GM18507 (cell line): ENCODE measurements at regions not wholly inside any gene's neighbourhood (a gene's known extent, or its start where the extent isn't known, plus 50 kb on each side); places are given as distances from the start of the nearest gene placed in this dataset.

Experiments
- DNase-seq: peaks from one replicate; pipeline ENCODE4 v3.0.0; 2011; ENCODE audit warnings: low read depth; ENCODE audit not compliant: insufficient read length; ENCODE audit errors: extremely low spot score
- FAIRE-seq: peaks from 2 replicates; lab custom pipeline; 2011; peaks lifted over from hg19 to GRCh38; lab: Jason Lieb, UNC

- FAIRE-seq (no peak), DNase-seq (no peak)
Observed at GRCh38 chr2:103898561-103898960, 955.4 kb upstream of the POU3F3 start.

DNA sequence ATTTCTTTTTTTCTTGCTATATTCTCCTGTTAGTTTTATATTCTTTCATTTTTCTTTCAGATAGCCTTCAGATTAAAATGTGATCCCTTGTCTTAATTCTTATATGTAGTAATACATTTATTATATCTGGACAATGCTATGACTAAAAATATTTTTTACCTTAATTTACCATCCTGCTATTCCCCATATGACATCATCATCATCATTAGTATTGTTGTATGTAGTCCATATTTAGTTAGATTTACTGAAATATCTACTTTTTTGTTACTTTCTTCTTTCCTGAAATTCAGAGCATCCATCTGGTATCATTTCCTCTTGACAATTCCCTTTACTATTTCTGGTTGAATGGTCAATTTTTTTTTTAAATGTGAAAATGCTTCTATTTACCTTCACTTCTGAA lies 951.6 kb upstream of the POU3F3 start:
- DNase-seq (no peak), FAIRE-seq (no peak)

GRCh38 chr2:103921161-103921560 lies 932.8 kb upstream of the POU3F3 start:
- no peak for DNase-seq
- FAIRE-seq, result no peak

GRCh38 chr2:103942199-103942598 lies 911.7 kb upstream of the POU3F3 start:
- FAIRE-seq (no peak), DNase-seq (no peak)

GRCh38 chr2:103945083-103945482 lies 908.8 kb upstream of the POU3F3 start:
- FAIRE-seq, result no peak
- no peak for DNase-seq

- DNase-seq, result no peak
- FAIRE-seq, result no peak
Observed at GRCh38 chr2:103959174-103960128, 894.5 kb upstream of the POU3F3 start.

DNA sequence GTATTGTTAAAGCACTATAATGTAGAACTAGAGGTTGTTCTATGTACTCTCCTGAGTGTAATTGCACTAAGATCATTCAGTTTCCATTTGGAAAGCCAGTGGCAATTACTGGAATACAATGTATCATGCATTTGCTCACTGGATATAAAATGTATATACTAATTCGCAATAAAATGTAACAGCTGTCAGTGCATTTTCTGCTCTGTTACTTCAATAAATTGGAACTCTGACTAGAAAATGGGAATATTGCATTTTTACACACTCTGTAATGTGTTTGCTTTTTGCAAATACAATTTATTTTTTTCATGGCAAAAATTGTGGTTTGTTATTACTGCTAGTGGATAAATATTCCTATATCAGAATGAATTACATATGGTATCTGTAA lies 893.8 kb upstream of the POU3F3 start:
- no peak for FAIRE-seq
- DNase-seq, result no peak

GRCh38 chr2:103960951-103961350 lies 893.0 kb upstream of the POU3F3 start:
- no peak for DNase-seq
- no peak for FAIRE-seq

- FAIRE-seq (no peak), DNase-seq (no peak)
Observed at GRCh38 chr2:103961862-103962261, 892.1 kb upstream of the POU3F3 start.

DNA sequence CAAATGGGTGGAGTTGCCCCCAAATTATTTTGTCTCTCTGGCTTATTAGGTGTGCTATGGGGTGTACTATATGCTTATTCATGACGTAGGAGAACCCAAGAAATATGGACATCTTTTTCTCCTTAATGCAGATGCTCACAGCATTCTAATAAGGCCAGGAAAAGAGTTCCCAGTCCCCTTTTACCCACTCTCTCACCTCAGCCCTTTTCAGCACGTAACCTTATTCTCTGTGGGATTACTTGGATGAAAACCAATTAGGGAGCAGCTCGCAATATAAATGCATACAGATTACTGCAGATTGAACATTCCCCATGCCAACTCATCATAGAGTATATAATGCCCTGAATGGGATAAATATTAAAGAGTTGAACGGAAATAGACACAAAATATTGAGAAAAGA lies 891.2 kb upstream of the POU3F3 start:
- DNase-seq (no peak), FAIRE-seq (no peak)

DNA sequence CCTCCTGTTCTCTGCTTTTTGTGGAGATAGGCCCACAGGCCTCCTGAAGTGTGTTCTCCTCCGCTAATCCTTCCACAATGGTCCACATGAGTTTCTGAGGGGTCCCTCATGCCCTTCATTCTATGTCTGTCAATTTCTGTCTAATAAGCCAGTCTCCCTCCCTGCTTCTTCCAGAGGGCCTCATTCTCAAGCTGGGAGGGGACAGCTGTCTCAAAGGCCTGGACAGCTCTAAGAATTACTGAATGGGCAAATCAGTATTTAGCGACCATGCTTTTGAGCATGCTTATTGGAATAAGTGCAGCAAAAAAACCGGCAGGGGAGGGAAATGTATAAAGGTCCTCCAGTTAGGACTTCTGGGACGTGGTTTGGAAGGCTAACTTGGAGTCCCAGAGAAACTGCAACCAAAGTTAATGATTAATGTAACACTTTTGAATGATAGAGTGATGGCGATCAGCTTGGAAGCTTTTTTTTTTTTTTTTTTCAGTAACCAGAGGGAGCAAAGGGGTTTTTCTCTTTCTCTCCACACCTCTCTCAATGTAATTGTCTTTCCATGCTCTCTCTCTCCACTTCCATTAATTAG lies 890.7 kb upstream of the POU3F3 start:
- DNase-seq (no peak), FAIRE-seq (no peak)

- DNase-seq (no peak), FAIRE-seq (no peak)
Observed at GRCh38 chr2:103977241-103977640, 876.7 kb upstream of the POU3F3 start.

DNA sequence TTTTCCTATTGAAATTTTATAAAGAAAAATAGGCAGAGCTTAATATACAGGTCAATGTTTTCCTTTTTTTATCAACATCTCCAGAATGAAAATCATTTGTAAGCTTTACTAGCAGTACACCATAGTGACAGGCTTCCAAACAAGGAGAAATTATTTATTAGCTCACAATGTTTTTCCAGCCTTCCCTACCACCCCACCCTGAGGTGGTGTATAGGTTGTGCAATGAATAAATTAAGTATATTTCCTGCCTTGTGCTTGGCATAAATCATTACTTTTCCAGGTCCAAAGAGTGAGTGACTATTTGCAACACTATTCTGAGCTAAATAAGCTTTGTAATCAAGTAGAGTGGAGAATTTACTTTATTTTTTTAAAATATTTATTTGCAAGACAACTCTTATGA lies 876.2 kb upstream of the POU3F3 start:
- FAIRE-seq (no peak), DNase-seq (no peak)

DNA sequence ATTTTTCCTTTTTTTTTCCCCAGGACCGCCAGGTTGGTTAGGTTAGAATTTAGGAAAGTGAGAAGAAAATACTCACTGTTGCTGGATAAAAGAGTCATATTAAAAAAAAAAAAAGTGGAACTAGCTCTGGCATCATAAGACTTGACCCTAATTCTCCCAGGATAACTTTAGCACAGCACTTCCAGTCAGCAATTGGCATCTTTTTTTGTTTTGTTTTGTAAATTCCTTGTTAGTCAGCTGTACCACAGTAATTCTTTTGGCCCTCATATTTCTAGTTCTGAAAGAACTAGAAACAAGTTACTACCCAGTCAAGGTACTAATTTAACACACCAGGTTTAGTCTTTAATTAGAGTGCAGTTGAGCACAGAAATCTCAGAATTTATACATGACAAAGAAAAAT lies 873.5 kb upstream of the POU3F3 start:
- FAIRE-seq (no peak), DNase-seq (no peak)

DNA sequence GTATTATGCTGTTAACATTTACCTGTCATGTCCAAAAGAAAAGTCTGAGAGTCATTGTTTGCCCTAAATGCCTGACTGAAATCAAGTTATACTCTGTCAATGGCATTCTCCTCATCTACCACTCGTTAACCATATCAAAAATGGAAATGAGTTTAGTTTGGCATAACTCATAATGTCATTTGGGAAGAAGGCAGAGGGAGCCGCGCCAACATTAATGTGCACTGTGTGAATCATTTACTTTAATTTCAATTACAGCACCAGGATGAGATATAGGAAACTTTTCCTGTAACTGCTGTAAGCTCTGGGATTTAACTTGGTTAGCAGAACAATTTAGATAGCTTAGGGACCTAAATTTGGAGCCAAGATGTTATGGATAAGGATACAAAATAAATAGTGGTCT lies 871.2 kb upstream of the POU3F3 start:
- DNase-seq, result no peak
- FAIRE-seq, result no peak

GRCh38 chr2:103986001-103986400 lies 867.9 kb upstream of the POU3F3 start:
- FAIRE-seq (no peak), DNase-seq (no peak)

DNA sequence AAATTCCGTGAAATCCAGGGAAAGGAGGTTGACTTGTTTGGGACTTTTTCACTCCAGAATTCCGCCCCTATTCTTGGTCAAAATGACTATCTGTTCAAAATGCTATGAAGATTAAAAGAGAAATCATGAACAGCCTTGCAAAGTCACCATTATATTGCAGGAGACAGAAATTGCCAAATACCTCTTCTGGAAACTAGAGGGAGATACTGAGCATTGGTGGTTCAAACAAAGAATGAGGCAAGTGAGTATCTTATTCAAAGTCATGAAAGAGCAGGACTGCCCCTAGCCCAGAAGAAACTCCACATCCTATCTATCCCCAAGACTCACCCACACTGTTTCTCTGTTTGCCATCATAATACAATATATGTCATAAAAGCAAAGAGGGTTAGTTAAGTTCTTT lies 862.3 kb upstream of the POU3F3 start:
- FAIRE-seq (no peak), DNase-seq (no peak)

DNA sequence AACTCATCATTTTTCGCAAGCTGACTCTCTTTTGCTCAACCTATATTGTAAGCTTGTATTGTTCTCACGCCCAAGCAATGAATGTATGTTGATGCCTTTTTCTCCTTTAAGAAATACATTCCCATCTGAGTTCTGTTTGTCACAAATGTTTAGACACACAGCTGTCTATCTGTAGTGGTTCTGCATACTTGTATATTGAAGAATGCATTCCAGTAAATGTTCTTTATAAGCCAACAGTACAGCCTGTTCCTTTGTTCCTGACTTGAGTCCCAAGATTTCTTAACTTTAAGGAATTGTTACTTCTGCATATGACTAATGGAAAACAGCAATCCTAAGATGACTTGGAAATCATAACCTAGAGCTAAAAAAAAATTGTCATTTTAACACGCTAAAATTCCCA lies 849.1 kb upstream of the POU3F3 start:
- DNase-seq (no peak), FAIRE-seq (no peak)

DNA sequence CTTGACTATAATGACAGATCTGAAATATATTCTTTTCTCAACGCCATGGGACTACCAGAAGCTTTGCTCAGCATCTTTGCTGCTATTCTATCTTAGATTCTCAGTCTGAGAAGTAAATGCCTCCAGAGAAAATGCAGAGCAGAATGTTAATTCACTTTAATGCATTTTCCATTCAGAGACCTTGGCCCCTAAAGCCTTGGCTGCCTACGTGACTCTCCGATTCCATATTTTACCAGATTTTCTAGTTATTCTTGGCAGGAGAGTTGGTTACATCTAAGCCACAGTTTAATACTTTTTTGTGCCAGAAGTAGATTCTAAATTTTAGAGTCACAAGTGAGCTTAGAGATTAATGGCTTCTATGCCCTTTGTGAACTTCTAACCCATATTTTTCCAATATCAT lies 837.1 kb upstream of the POU3F3 start:
- FAIRE-seq (no peak), DNase-seq (no peak)

DNA sequence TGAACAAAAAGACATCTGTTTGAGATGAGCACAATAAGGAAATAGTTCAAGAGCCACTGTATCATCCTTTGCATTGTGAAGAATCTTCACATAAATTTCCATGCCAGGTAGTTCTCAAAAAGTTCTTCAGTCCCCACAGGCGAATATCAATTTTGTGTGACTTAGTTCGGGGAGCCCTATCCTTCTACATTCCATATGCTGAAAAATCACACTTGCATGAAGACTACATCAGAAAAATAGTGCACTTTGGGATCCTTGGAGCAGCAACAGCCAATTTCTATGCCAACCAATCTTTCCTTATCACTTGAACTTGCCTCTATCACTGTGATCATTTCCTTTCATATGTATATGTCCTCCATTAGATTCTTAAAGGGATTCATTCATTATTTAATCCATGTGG lies 830.6 kb upstream of the POU3F3 start:
- FAIRE-seq (no peak), DNase-seq (no peak)

- no peak for FAIRE-seq
- no peak for DNase-seq
Observed at GRCh38 chr2:104023765-104024164, 830.1 kb upstream of the POU3F3 start.
